ENCODE measurements at regions not wholly inside any gene's neighbourhood (a gene's known extent, or its start where the extent isn't known, plus 50 kb on each side); places are given as distances from the start of the nearest gene placed in this dataset.
"Not testable (repeated sequence)": the region's sequence is repeated elsewhere in the genome, so short reads cannot be mapped to it uniquely, and the experiment has no call there.

DNA sequence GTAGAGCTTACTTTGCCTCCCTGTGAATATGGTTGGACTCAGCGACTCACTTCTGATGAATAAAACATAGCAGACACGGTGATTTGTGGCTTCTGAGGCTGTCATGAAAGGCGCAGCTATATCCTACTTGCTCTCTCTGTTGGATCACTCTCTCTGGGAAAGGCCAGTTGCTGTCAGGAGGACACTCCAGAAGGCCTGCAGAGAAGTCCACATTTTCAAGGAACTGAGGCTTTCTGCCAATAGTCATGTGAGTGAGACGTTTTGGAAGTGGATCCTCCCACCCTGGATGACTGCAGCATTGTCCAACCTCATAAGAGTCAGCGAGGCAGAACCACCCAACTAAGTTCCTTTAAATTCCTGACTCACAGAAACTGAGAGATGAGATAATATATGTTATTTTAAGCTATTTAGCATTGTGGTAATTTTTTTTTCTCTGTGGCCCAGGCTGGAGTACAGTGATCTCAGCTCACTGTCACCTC lies 156.0 kb upstream of the MAST4 start:
- Mint-ChIP-seq H3K36me3 (ENCODE audit: unreplicated experiment) (no peaks in the 10 kb centered on the region), H3K27me3 (ENCODE audit: unreplicated experiment) (peaks cover 3% of the 10 kb centered on the region), H3K9me3 (ENCODE audit: unreplicated experiment) (no peaks in the 10 kb centered on the region), H3K27ac (ENCODE audit: unreplicated experiment) (no peak overlapping the region), H3K4me3 (ENCODE audit: unreplicated experiment) (no peak overlapping the region), H3K4me1 (ENCODE audit: unreplicated experiment) (peaks cover 1% of the 10 kb centered on the region)
- TF ChIP-seq, protein P1, sequence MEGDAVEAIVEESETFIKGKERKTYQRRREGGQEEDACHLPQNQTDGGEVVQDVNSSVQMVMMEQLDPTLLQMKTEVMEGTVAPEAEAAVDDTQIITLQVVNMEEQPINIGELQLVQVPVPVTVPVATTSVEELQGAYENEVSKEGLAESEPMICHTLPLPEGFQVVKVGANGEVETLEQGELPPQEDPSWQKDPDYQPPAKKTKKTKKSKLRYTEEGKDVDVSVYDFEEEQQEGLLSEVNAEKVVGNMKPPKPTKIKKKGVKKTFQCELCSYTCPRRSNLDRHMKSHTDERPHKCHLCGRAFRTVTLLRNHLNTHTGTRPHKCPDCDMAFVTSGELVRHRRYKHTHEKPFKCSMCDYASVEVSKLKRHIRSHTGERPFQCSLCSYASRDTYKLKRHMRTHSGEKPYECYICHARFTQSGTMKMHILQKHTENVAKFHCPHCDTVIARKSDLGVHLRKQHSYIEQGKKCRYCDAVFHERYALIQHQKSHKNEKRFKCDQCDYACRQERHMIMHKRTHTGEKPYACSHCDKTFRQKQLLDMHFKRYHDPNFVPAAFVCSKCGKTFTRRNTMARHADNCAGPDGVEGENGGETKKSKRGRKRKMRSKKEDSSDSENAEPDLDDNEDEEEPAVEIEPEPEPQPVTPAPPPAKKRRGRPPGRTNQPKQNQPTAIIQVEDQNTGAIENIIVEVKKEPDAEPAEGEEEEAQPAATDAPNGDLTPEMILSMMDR (IDR thresholded peaks at IDR 0.05) = no peak
- DNase-seq (ENCODE audit: extremely low spot score, unreplicated experiment) = no peak

DNA sequence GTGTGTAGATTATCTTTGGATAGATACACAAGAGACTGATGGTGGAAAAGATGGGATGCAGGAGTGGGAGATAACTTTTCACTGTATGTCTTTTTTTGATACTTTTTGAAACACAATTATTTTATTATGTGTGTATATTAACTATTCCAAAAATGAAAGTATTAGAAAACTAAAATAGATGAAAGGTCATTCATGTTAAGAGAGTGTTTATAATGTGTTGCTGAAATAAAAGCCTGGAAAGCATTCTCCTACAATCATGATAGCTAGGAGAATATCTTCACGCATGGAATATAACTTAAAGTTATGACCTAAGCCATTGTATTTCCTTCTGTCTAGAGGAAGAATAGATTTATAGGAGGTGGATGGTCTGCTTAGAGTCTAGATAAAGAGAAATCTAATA lies 154.8 kb upstream of the MAST4 start:
- no peak for DNase-seq (ENCODE audit: extremely low spot score, unreplicated experiment)
- Mint-ChIP-seq H3K4me1 (ENCODE audit: unreplicated experiment) (peaks cover 1% of the 10 kb centered on the region), H3K36me3 (ENCODE audit: unreplicated experiment) (no peaks in the 10 kb centered on the region), H3K27me3 (ENCODE audit: unreplicated experiment) (peaks cover 3% of the 10 kb centered on the region), H3K27ac (ENCODE audit: unreplicated experiment) (no peak overlapping the region), H3K4me3 (ENCODE audit: unreplicated experiment) (no peak overlapping the region), H3K9me3 (ENCODE audit: unreplicated experiment) (no peaks in the 10 kb centered on the region)
- TF ChIP-seq, protein P1 (IDR thresholded peaks at IDR 0.05) = no peak

DNA sequence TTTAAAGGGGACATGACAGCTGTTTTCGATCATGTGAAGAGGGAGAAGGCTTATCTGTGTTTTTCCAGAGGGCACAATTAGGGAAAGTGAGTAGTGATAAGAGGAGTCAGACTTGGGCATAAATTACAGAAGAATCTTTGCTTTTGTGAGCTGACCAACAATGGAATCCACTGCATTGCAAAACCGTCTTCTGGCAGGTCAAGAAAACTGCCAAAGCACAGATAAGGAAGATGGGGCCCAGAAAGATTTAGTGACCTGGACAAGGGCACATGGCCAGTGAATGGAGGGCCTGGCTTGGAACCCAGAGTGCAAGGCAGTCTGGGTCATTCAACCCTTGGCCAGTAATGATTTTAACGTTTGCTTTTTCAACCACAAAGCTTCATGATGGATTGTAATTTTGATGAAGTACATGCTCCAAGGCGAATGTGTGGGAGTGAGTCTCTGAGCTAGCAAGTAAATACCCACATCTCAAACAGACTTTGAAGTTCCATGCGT lies 153.2 kb upstream of the MAST4 start:
- no peak overlapping the region for H3K4me3 Mint-ChIP-seq (ENCODE audit: unreplicated experiment)
- no peak overlapping the region for H3K27ac Mint-ChIP-seq (ENCODE audit: unreplicated experiment)
- TF ChIP-seq, protein P1 (IDR thresholded peaks at IDR 0.05) = no peak
- H3K4me1 Mint-ChIP-seq (ENCODE audit: unreplicated experiment) = peaks cover 1% of the 10 kb centered on the region
- H3K36me3 Mint-ChIP-seq (ENCODE audit: unreplicated experiment) = no peaks in the 10 kb centered on the region
- no peak for DNase-seq (ENCODE audit: extremely low spot score, unreplicated experiment)
- H3K27me3 Mint-ChIP-seq (ENCODE audit: unreplicated experiment) = peaks cover 3% of the 10 kb centered on the region
- H3K9me3 Mint-ChIP-seq (ENCODE audit: unreplicated experiment) = peaks cover 4% of the 10 kb centered on the region

DNA sequence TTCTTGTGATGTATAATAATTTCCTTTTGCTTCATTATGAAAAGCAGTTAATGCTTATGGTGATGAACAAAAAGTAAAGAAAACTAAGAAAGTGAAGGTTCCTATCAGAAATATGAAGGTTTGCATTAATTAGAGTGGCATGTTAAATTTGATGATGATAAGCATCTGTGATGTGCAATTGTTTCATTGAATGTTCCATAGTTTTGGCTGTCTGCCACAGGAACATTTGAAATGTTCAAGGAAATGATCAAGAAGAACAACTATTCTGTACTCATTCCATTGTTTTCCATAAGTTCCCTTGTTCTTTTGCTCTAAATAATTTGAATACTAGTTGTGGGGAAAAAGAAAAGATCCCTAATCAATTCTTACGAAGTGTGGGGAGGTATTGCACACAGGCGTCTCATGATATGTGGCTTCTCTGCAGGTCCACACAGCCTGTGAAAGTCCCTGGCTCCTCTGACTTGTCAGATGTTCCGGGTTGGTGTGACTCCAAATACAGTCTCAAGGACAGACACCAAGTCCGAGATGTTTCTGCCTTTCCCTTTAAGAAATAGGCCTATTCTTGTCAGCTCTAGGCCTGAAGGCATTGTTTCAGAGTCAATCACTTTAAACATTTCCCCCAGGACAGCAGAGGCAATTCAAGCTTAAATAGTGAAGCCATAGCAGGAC lies 152.6 kb upstream of the MAST4 start:
- Mint-ChIP-seq H3K9me3 (ENCODE audit: unreplicated experiment) (peaks cover 5% of the 10 kb centered on the region), H3K4me1 (ENCODE audit: unreplicated experiment) (peaks cover 1% of the 10 kb centered on the region), H3K27me3 (ENCODE audit: unreplicated experiment) (peaks cover 3% of the 10 kb centered on the region), H3K36me3 (ENCODE audit: unreplicated experiment) (no peaks in the 10 kb centered on the region), H3K4me3 (ENCODE audit: unreplicated experiment) (no peak overlapping the region), H3K27ac (ENCODE audit: unreplicated experiment) (no peak overlapping the region)
- TF ChIP-seq, protein P1 (IDR thresholded peaks at IDR 0.05) = no peak
- DNase-seq (ENCODE audit: extremely low spot score, unreplicated experiment) = no peak

DNA sequence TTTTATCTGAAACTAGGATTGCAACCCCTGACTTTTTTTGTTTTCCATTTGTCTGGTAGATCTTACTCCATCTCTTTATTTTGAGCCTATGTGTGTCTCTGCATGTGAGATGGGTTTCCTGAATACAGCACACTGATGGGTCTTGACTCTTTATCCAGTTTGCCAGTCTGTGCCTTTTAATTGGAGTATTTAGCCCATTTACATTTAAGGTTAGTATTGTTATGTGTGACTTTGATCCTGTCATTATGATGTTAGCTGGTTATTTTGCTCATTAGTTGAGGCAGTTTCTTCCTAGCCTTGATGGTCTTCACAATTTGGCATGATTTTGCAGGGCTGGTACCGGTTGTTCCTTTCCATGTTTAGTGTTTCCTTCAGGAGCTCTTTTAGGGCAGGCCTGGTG lies 148.1 kb upstream of the MAST4 start:
- not testable (repeated sequence) for H3K4me1 Mint-ChIP-seq (ENCODE audit: unreplicated experiment); DNase-seq (ENCODE audit: extremely low spot score, unreplicated experiment); H3K27ac Mint-ChIP-seq (ENCODE audit: unreplicated experiment); H3K36me3 Mint-ChIP-seq (ENCODE audit: unreplicated experiment); H3K4me3 Mint-ChIP-seq (ENCODE audit: unreplicated experiment); H3K27me3 Mint-ChIP-seq (ENCODE audit: unreplicated experiment)
- peaks cover 17% of the 10 kb centered on the region for H3K9me3 Mint-ChIP-seq (ENCODE audit: unreplicated experiment)
